ENCODE measurements at regions not wholly inside any gene's neighbourhood (a gene's known extent, or its start where the extent isn't known, plus 50 kb on each side); places are given as distances from the start of the nearest gene placed in this dataset.

DNA sequence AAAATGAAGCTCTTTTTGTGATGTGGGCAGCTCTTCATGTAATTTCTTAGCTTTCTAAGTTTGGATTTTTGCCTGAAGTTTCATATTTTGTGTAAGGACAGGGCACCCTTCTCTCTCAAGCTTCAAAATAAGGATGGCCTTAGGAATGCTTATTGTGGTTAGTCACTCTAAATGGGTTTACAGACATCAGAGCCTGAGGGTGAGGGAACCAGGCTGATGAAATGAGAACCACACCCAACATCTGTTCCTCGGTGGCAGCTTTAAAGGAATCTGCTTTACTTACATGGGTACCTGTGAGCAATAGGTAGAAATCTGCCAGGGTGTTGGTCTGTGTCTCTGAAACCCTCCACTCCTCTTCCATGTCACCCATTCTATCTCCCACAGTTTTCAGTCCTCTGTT, 174.3 kb downstream of the EMX2 start:
- TF ChIP-seq CTCF (IDR thresholded peaks at IDR 0.05) (no peak), POLR2A (IDR thresholded peaks at IDR 0.05) (no peak)

Measured in testis (tissue), 2 donors.